ENCODE measurements at regions not wholly inside any gene's neighbourhood (a gene's known extent, or its start where the extent isn't known, plus 50 kb on each side); places are given as distances from the start of the nearest gene placed in this dataset.
A peak's percentile ranks its signal among the peaks of the same experiment; 100 is the strongest.
"Not testable (repeated sequence)": the region's sequence is repeated elsewhere in the genome, so short reads cannot be mapped to it uniquely, and the experiment has no call there.

DNA sequence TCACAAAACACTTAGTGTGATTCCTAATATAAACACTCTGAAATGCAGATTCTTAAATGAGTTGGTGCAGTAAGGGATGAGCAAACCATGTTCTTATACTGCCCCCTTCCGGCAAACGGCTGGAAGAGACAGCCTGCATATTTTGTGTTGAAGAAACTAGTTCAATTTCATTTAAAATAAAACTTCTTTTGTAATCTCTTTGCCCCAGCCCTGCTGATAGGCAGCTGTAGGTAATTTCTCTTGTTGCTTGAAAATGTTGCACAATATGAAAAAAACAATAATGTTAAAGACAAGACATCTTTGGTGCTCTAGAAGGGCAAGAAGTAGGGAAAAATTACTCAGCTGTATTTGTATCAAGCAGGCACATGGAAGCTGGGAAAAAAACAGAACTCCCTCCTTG, 89.7 kb upstream of the CCNG1 start:
- no peak overlapping the region for H3K27ac Mint-ChIP-seq (ENCODE audit: unreplicated experiment)
- DNase-seq (ENCODE audit: low spot score), result no peak
- H3K4me3 Mint-ChIP-seq (ENCODE audit: unreplicated experiment), result no peak overlapping the region
- H3K27me3 Mint-ChIP-seq (ENCODE audit: low read depth), result peaks cover 44% of the 10 kb centered on the region
- TF ChIP-seq, protein P1, sequence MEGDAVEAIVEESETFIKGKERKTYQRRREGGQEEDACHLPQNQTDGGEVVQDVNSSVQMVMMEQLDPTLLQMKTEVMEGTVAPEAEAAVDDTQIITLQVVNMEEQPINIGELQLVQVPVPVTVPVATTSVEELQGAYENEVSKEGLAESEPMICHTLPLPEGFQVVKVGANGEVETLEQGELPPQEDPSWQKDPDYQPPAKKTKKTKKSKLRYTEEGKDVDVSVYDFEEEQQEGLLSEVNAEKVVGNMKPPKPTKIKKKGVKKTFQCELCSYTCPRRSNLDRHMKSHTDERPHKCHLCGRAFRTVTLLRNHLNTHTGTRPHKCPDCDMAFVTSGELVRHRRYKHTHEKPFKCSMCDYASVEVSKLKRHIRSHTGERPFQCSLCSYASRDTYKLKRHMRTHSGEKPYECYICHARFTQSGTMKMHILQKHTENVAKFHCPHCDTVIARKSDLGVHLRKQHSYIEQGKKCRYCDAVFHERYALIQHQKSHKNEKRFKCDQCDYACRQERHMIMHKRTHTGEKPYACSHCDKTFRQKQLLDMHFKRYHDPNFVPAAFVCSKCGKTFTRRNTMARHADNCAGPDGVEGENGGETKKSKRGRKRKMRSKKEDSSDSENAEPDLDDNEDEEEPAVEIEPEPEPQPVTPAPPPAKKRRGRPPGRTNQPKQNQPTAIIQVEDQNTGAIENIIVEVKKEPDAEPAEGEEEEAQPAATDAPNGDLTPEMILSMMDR (IDR thresholded peaks at IDR 0.05), result peak; percentile 89
- no peaks in the 10 kb centered on the region for H3K36me3 Mint-ChIP-seq (ENCODE audit: low read depth)
- no peaks in the 10 kb centered on the region for H3K4me1 Mint-ChIP-seq (ENCODE audit: low read depth)
- H3K9me3 Mint-ChIP-seq (ENCODE audit: low read depth), result no peaks in the 10 kb centered on the region

DNA sequence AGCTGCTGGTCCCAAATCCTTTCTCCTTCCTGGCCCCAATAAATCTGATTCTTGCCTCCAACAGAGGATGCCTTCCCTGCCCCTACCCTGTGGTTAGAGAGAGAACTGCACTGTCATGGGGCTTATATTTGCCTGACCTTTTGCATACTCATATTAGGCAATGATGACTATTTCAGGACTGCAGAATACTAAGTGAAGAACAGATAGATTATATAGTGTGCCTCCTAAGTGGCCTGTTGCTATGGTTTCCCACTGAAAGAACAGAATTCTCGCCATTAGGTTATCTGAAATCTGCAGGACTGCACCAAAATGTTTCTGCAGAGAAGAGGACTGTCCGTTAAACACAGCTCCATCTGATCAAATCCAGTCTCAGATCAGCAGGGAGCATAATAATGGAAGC, 87.3 kb upstream of the CCNG1 start:
- Mint-ChIP-seq H3K4me3 (ENCODE audit: unreplicated experiment) (no peak overlapping the region), H3K27ac (ENCODE audit: unreplicated experiment) (no peak overlapping the region), H3K36me3 (ENCODE audit: low read depth) (no peaks in the 10 kb centered on the region), H3K9me3 (ENCODE audit: low read depth) (no peaks in the 10 kb centered on the region), H3K4me1 (ENCODE audit: low read depth) (no peaks in the 10 kb centered on the region), H3K27me3 (ENCODE audit: low read depth) (peaks cover 34% of the 10 kb centered on the region)
- DNase-seq (ENCODE audit: low spot score), result no peak
- TF ChIP-seq, protein P1 (IDR thresholded peaks at IDR 0.05), result no peak

DNA sequence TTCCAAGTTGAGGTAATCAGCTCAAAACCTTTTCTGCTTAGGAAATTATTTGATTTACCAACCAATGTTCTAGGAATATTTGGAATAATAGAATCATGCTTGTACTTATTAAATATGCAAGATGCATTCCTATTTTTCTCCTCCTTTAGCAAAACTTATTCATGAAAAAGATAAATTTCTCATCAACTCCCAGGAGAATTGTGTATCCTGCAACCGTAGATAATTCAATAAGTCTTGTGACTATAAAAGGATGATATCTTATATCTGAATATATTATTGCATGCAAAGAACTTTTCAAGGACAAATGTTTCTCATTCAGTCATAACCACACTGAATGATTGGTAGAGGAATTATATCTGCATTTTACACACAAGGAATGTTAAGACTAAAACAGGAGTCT, 84.9 kb upstream of the CCNG1 start:
- Mint-ChIP-seq H3K4me3 (ENCODE audit: unreplicated experiment) (no peak overlapping the region), H3K36me3 (ENCODE audit: low read depth) (no peaks in the 10 kb centered on the region), H3K9me3 (ENCODE audit: low read depth) (no peaks in the 10 kb centered on the region), H3K4me1 (ENCODE audit: low read depth) (no peaks in the 10 kb centered on the region), H3K27me3 (ENCODE audit: low read depth) (peaks cover 24% of the 10 kb centered on the region), H3K27ac (ENCODE audit: unreplicated experiment) (no peak overlapping the region)
- TF ChIP-seq, protein P1 (IDR thresholded peaks at IDR 0.05), result no peak
- no peak for DNase-seq (ENCODE audit: low spot score)

DNA sequence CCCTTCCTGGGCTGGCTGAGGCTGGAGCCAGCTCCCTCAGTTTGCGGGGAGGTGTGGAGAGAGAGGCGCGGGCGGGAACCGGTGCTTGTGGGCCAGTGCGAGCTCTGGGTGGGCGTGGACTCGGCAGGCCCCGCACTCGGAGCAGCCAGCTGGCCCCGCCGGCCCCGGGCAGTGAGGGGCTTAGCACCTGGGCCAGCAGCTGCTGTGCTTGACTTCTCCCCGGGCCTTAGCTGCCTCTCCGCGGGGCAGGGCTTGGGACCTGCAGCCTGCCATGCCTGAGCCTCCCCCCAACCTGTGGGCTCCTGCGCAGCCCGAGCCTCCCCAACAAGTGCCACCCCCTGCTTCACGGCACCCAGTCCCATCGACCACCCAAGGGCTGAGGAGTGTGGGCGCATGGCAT, 81.6 kb upstream of the CCNG1 start:
- not testable (repeated sequence) for H3K9me3 Mint-ChIP-seq (ENCODE audit: low read depth); H3K36me3 Mint-ChIP-seq (ENCODE audit: low read depth); H3K27ac Mint-ChIP-seq (ENCODE audit: unreplicated experiment); H3K4me1 Mint-ChIP-seq (ENCODE audit: low read depth); H3K4me3 Mint-ChIP-seq (ENCODE audit: unreplicated experiment)
- peaks cover 16% of the 10 kb centered on the region for H3K27me3 Mint-ChIP-seq (ENCODE audit: low read depth)
- peak; percentile 90 for DNase-seq (ENCODE audit: low spot score)

DNA sequence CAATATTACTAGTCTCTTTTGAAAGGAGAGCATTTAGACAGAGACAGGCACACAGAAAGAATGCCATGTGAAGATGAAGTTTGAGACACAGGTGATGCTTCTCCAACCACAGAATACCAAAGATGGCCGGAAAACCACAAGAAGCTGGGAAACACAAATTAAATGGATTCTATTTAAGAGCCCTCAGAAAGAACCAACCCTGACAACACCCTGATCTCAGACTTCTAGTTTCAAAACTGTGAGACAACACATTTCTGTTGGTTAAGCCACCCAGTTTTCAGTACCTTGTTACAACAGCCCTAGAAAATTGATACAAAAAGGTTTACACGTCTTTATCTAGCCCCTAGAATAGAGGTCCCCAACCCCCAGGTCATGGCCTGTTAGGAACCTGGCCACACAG, 79.8 kb upstream of the CCNG1 start:
- DNase-seq (ENCODE audit: low spot score), result no peak
- no peak overlapping the region for H3K4me3 Mint-ChIP-seq (ENCODE audit: unreplicated experiment)
- TF ChIP-seq, protein P1 (IDR thresholded peaks at IDR 0.05), result no peak
- no peak overlapping the region for H3K27ac Mint-ChIP-seq (ENCODE audit: unreplicated experiment)
- peaks cover 9% of the 10 kb centered on the region for H3K27me3 Mint-ChIP-seq (ENCODE audit: low read depth)
- H3K9me3 Mint-ChIP-seq (ENCODE audit: low read depth), result no peaks in the 10 kb centered on the region
- no peaks in the 10 kb centered on the region for H3K36me3 Mint-ChIP-seq (ENCODE audit: low read depth)
- no peaks in the 10 kb centered on the region for H3K4me1 Mint-ChIP-seq (ENCODE audit: low read depth)

DNA sequence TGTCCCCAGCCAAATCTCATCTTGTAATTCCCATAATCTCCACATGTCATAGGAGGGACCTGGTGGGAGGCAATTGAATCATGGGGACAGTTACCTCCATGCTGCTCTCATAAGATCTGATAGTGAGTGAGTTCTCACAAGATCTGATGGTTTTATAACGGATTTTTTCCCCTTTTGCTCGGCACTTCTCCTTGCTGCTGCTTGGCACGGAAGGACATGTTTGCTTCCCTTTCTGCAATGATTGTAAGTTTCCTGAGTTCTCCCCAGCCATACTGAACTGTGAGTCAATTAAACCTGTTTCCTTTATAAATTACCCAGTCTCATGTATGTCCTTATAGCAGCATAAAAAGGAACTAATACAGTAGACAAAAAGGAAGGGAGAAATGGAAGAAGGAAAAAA, 76.7 kb upstream of the CCNG1 start:
- H3K4me1 Mint-ChIP-seq (ENCODE audit: low read depth), result no peaks in the 10 kb centered on the region

More for the DNA sequence above, 76.7 kb upstream of the CCNG1 start:
- Mint-ChIP-seq H3K27me3 (ENCODE audit: low read depth) (peaks cover 13% of the 10 kb centered on the region), H3K4me3 (ENCODE audit: unreplicated experiment) (no peak overlapping the region), H3K36me3 (ENCODE audit: low read depth) (no peaks in the 10 kb centered on the region), H3K27ac (ENCODE audit: unreplicated experiment) (no peak overlapping the region), H3K9me3 (ENCODE audit: low read depth) (no peaks in the 10 kb centered on the region)
- no peak for DNase-seq (ENCODE audit: low spot score)
- TF ChIP-seq, protein P1 (IDR thresholded peaks at IDR 0.05), result no peak

All from chondrocyte (in vitro differentiated cells).